ENCODE measurements at regions not wholly inside any gene's neighbourhood (a gene's known extent, or its start where the extent isn't known, plus 50 kb on each side); places are given as distances from the start of the nearest gene placed in this dataset.

- DNase-seq (ENCODE audit: low read depth in 2 of 2, low spot score in 1 of 2): no peak
These were observed 369.6 kb upstream of the SEMA6A start for GRCh38 chr5:116944183-116944582.

- DNase-seq (ENCODE audit: low read depth in 2 of 2, low spot score in 1 of 2): no peak
These were observed 368.0 kb upstream of the SEMA6A start for GRCh38 chr5:116942622-116943021.

- DNase-seq (ENCODE audit: low read depth in 2 of 2, low spot score in 1 of 2): no peak
These were observed 365.0 kb upstream of the SEMA6A start for GRCh38 chr5:116939641-116940040.

- DNase-seq (ENCODE audit: low read depth in 2 of 2, low spot score in 1 of 2): no peak
These were observed 363.9 kb upstream of the SEMA6A start for GRCh38 chr5:116938488-116938887.

GRCh38 chr5:116935561-116936162 lies 361.0 kb upstream of the SEMA6A start:
- no peak for DNase-seq (ENCODE audit: low read depth in 2 of 2, low spot score in 1 of 2)

- DNase-seq (ENCODE audit: low read depth in 2 of 2, low spot score in 1 of 2): no peak
These were observed 356.0 kb upstream of the SEMA6A start for GRCh38 chr5:116930616-116931015.

GRCh38 chr5:116923344-116923743 lies 348.7 kb upstream of the SEMA6A start:
- no peak for DNase-seq (ENCODE audit: low read depth in 2 of 2, low spot score in 1 of 2)

- DNase-seq (ENCODE audit: low read depth in 2 of 2, low spot score in 1 of 2): no peak
These were observed 347.9 kb upstream of the SEMA6A start for GRCh38 chr5:116922532-116922931.

- DNase-seq (ENCODE audit: low read depth in 2 of 2, low spot score in 1 of 2): no peak
These were observed 340.4 kb upstream of the SEMA6A start for GRCh38 chr5:116914869-116915504.

- no peak for DNase-seq (ENCODE audit: low read depth in 2 of 2, low spot score in 1 of 2)
These were observed 337.6 kb upstream of the SEMA6A start for GRCh38 chr5:116912221-116912620.

- DNase-seq (ENCODE audit: low read depth in 2 of 2, low spot score in 1 of 2): no peak
These were observed 336.5 kb upstream of the SEMA6A start for GRCh38 chr5:116911074-116911473.

GRCh38 chr5:116908537-116908936 lies 333.9 kb upstream of the SEMA6A start:
- DNase-seq (ENCODE audit: low read depth in 2 of 2, low spot score in 1 of 2): no peak

- DNase-seq (ENCODE audit: low read depth in 2 of 2, low spot score in 1 of 2): no peak
These were observed 331.3 kb upstream of the SEMA6A start for GRCh38 chr5:116905885-116906284.

- DNase-seq (ENCODE audit: low read depth in 2 of 2, low spot score in 1 of 2): no peak
These were observed 326.2 kb upstream of the SEMA6A start for GRCh38 chr5:116900793-116901192.

- no peak for DNase-seq (ENCODE audit: low read depth in 2 of 2, low spot score in 1 of 2)
These were observed 324.3 kb upstream of the SEMA6A start for GRCh38 chr5:116898917-116899316.

- no peak for DNase-seq (ENCODE audit: low read depth in 2 of 2, low spot score in 1 of 2)
These were observed 322.7 kb upstream of the SEMA6A start for GRCh38 chr5:116897291-116897690.

GRCh38 chr5:116896001-116896400 lies 321.4 kb upstream of the SEMA6A start:
- no peak for DNase-seq (ENCODE audit: low read depth in 2 of 2, low spot score in 1 of 2)

GRCh38 chr5:116892993-116893392 lies 318.4 kb upstream of the SEMA6A start:
- no peak for DNase-seq (ENCODE audit: low read depth in 2 of 2, low spot score in 1 of 2)

GRCh38 chr5:116887104-116887503 lies 312.5 kb upstream of the SEMA6A start:
- no peak for DNase-seq (ENCODE audit: low read depth in 2 of 2, low spot score in 1 of 2)

- no peak for DNase-seq (ENCODE audit: low read depth in 2 of 2, low spot score in 1 of 2)
These were observed 311.2 kb upstream of the SEMA6A start for GRCh38 chr5:116885825-116886224.

- no peak for DNase-seq (ENCODE audit: low read depth in 2 of 2, low spot score in 1 of 2)
These were observed 309.3 kb upstream of the SEMA6A start for GRCh38 chr5:116883875-116884274.

- no peak for DNase-seq (ENCODE audit: low read depth in 2 of 2, low spot score in 1 of 2)
These were observed 307.4 kb upstream of the SEMA6A start for GRCh38 chr5:116881921-116882531.

GRCh38 chr5:116880601-116881000 lies 306.0 kb upstream of the SEMA6A start:
- DNase-seq (ENCODE audit: low read depth in 2 of 2, low spot score in 1 of 2): no peak
